Endothelial cell of umbilical vein (primary cell): ENCODE measurements at regions not wholly inside any gene's neighbourhood (a gene's known extent, or its start where the extent isn't known, plus 50 kb on each side); places are given as distances from the start of the nearest gene placed in this dataset.

Experiments
- BruUV-seq: library from RNA; stranded (reverse); fragments of 400-500 nt; replicated peaks from 2 replicates; lab custom pipeline; 2021; lab: Mats Ljungman, UMichigan
- CTCF ChIA-PET: fragments of 300-600, 350-600 bp; sonication (Branson Sonifier 250); formaldehyde crosslinking; loops from one replicate; lab custom pipeline; 2021; ENCODE audit warnings: antibody characterized with exemption, inconsistent platforms; lab: Charles Lee
- POLR2A ChIA-PET: fragments of 300-600, 350-600 bp; sonication (Branson Sonifier 250); formaldehyde crosslinking; loops from one replicate; lab custom pipeline; 2021; ENCODE audit warnings: antibody characterized with exemption, inconsistent platforms; lab: Charles Lee
- DNase-seq: peaks from one replicate; pipeline ENCODE4 v3.0.0-alpha.2; 2011; ENCODE audit warnings: low read depth, low spot score
- FAIRE-seq: peaks from 2 replicates; lab custom pipeline; 2011; peaks lifted over from hg19 to GRCh38; lab: Jason Lieb, UNC
- H2AFZ ChIP-seq: 2 replicates; pipeline ENCODE4 v1.6.0; 2012; ENCODE audit warnings: low read depth, low read length, control low read depth, inconsistent platforms
- H3K27ac ChIP-seq: 2 replicates; pipeline ENCODE4 v1.5.1; 2011; ENCODE audit warnings: low read depth, mild to moderate bottlenecking, control low read depth, low read length, moderate library complexity; ENCODE audit not compliant: insufficient read depth
- H3K27me3 ChIP-seq, 2 experiments: 2 replicates each; pipeline versions ENCODE4 v1.6.0 to v1.6.1; 2011; ENCODE audit warnings: low read length in 2 of 2, mixed read lengths in 1 of 2; ENCODE audit not compliant: control insufficient read depth in 2 of 2, insufficient read depth in 2 of 2
- H3K36me3 ChIP-seq, 2 experiments: 2 replicates in 1 of 2; 3 replicates in 1 of 2; pipeline ENCODE4 v1.5.1; 2011; ENCODE audit warnings: low read length in 2 of 2, mild to moderate bottlenecking in 1 of 2, moderate library complexity in 1 of 2; ENCODE audit not compliant: control insufficient read depth in 2 of 2, insufficient read depth in 2 of 2; ENCODE audit errors: extremely low read depth in 1 of 2
- H3K4me1 ChIP-seq: 3 replicates; pipeline ENCODE4 v1.5.1; 2011; ENCODE audit warnings: mild to moderate bottlenecking, low read length; ENCODE audit not compliant: control insufficient read depth, insufficient read depth; ENCODE audit errors: extremely low read depth
- H3K4me2 ChIP-seq: 2 replicates; pipeline ENCODE4 v1.6.1; 2011; ENCODE audit warnings: low read length, control low read depth, mixed read lengths; ENCODE audit not compliant: insufficient read depth
- H3K4me3 ChIP-seq, 3 experiments: fragments of 200-600 bp in 1 of 3; sonication (generic), shearing (Covaris generic) in 1 of 3; replicated peaks in 1 of 3; 2 replicates each; pipeline ENCODE4 v1.5.1; 2011 to 2016; ENCODE audit warnings: control low read depth in 3 of 3, low read length in 3 of 3, mild to moderate bottlenecking in 2 of 3, inconsistent platforms in 1 of 3, low read depth in 1 of 3, moderate library complexity in 1 of 3; ENCODE audit not compliant: insufficient read depth in 1 of 3
- H3K79me2 ChIP-seq: 2 replicates; pipeline ENCODE4 v1.6.0; 2012; ENCODE audit warnings: low read length, inconsistent platforms; ENCODE audit not compliant: control insufficient read depth, insufficient read depth
- H3K9ac ChIP-seq: replicated peaks from 2 replicates; pipeline ENCODE3; 2011; ENCODE audit warnings: low read length, control low read depth; ENCODE audit not compliant: insufficient read depth; ENCODE audit errors: extremely low read depth
- H3K9me1 ChIP-seq: replicated peaks from 3 replicates; pipeline ENCODE4 v1.6.0; 2011; ENCODE audit warnings: mild to moderate bottlenecking, low read length; ENCODE audit not compliant: control insufficient read depth, insufficient read depth; ENCODE audit errors: extremely low read depth
- H3K9me3 ChIP-seq: replicated peaks from 2 replicates; pipeline ENCODE4 v1.5.1; 2012; ENCODE audit warnings: low read length, inconsistent platforms; ENCODE audit not compliant: control insufficient read depth, insufficient read depth
- H4K20me1 ChIP-seq: replicated peaks from 2 replicates; pipeline ENCODE3; 2011; ENCODE audit warnings: mild to moderate bottlenecking, low read length; ENCODE audit not compliant: control insufficient read depth, insufficient read depth; ENCODE audit errors: extremely low read depth
- CTCF ChIP-seq, 2 donors: IDR thresholded peaks; 1 replicate in 1 of 2; 2 replicates in 1 of 2; pipeline ENCODE4 v1.5.1; 2011; ENCODE audit warnings: low read length in 2 of 2, mild to moderate bottlenecking in 2 of 2, moderate library complexity in 2 of 2, control low read depth in 1 of 2, inconsistent platforms in 1 of 2, low read depth in 1 of 2; ENCODE audit not compliant: insufficient read depth in 1 of 2; ENCODE audit errors: extremely low read depth in 1 of 2
- EZH2 ChIP-seq: IDR thresholded peaks from 2 replicates; pipeline ENCODE4 v1.6.1; 2012; ENCODE audit warnings: borderline replicate concordance, low read depth, mild to moderate bottlenecking, moderate library complexity, low read length, inconsistent platforms; ENCODE audit not compliant: severe bottlenecking
- FOS ChIP-seq: IDR thresholded peaks from 2 replicates; pipeline ENCODE4 v1.6.1; 2011; ENCODE audit warnings: mild to moderate bottlenecking, low read length, moderate library complexity, borderline replicate concordance; ENCODE audit not compliant: insufficient read depth
- GATA2 ChIP-seq: IDR thresholded peaks from 2 replicates; pipeline ENCODE4 v1.7.0; 2011; ENCODE audit warnings: low read depth, mild to moderate bottlenecking, moderate library complexity, mixed read lengths, low read length; ENCODE audit not compliant: insufficient read length, insufficient read depth
- JUN ChIP-seq: IDR thresholded peaks from 2 replicates; pipeline ENCODE4 v1.6.1; 2011; ENCODE audit warnings: borderline replicate concordance, low read depth; ENCODE audit not compliant: insufficient read length, insufficient read depth
- MAX ChIP-seq: IDR thresholded peaks from 2 replicates; pipeline ENCODE4 v1.6.1; 2011; ENCODE audit not compliant: insufficient read depth, insufficient read length
- MYC ChIP-seq: IDR thresholded peaks from one replicate; pipeline ENCODE4 v1.6.1; 2011; ENCODE audit warnings: mild to moderate bottlenecking, low read depth, low read length
- POLR2A ChIP-seq: IDR thresholded peaks from 2 replicates; pipeline ENCODE4 v1.6.1; 2012; ENCODE audit warnings: low read depth, mild to moderate bottlenecking, control low read depth, low read length
- POLR2AphosphoS5 ChIP-seq: IDR thresholded peaks from 2 replicates; pipeline ENCODE4 v1.6.1; 2012; ENCODE audit warnings: low read depth, mild to moderate bottlenecking, control low read depth, low read length, moderate library complexity; ENCODE audit not compliant: insufficient read depth
- dilution Hi-C: fragments of 300-500 bp; cut with MboI; formaldehyde crosslinking; loops from one replicate; pipeline ENCODE4 v1.15.0; 2019; ENCODE audit warnings: low sequenced_read_pairs; ENCODE audit not compliant: extremely low pct_ligation_motif_present
- intact Hi-C: fragments of 100-400 bp; cut with micrococcal nuclease; formaldehyde crosslinking; loops from one replicate; pipeline ENCODE4 v1.10.0; 2022

- Histone ChIP-seq H3K36me3 (no peaks in the 10 kb centered on the region), H3K9ac (no peak overlapping the region), H3K4me3 (no peak overlapping the region), H3K79me2 (no peaks in the 10 kb centered on the region), H4K20me1 (no peaks in the 10 kb centered on the region), H3K4me2 (no peak overlapping the region), H2AFZ (no peak overlapping the region), H3K4me1 (no peaks in the 10 kb centered on the region), H3K27me3 (no peaks in the 10 kb centered on the region), H3K9me3 (peaks cover 3% of the 10 kb centered on the region), H3K9me1 (no peaks in the 10 kb centered on the region), H3K27ac (no peak overlapping the region)
- ChIA-PET CTCF (no interaction called here), POLR2A (no interaction called here)
- intact Hi-C loops: no loop called here
- no peak for TF ChIP-seq EZH2
- no peak for TF ChIP-seq MAX
- no peak for TF ChIP-seq GATA2
- no peak for TF ChIP-seq POLR2A
- TF ChIP-seq MYC: no peak
- TF ChIP-seq FOS: no peak
- FAIRE-seq (no peak), DNase-seq (no peak)
- BruUV-seq: no TSS peak
- dilution Hi-C loops: no loop called here
These were observed 99.3 kb upstream of the ESRRG start for GRCh38 chr1:216822480-216822879.

GRCh38 chr1:216820345-216820744 is 97.1 kb upstream of the ESRRG start:
- no peak for DNase-seq
- no peak for FAIRE-seq
- H3K4me1 ChIP-seq: no peaks in the 10 kb centered on the region
- H3K36me3 ChIP-seq: no peaks in the 10 kb centered on the region
- H3K79me2 ChIP-seq: no peaks in the 10 kb centered on the region
- H3K27me3 ChIP-seq: no peaks in the 10 kb centered on the region
- H3K9me1 ChIP-seq: no peaks in the 10 kb centered on the region
- H3K4me2 ChIP-seq: no peak overlapping the region
- dilution Hi-C loops: no loop called here
- peaks cover 3% of the 10 kb centered on the region for H3K9me3 ChIP-seq
- no TSS peak for BruUV-seq
- intact Hi-C loops: no loop called here
- no peak overlapping the region for H3K27ac ChIP-seq
- H4K20me1 ChIP-seq: no peaks in the 10 kb centered on the region
- no peak overlapping the region for H3K9ac ChIP-seq
- TF ChIP-seq CTCF (IDR thresholded peaks at IDR 0.05; ENCODE audit: extremely low read depth in 1 of 2, insufficient read depth in 1 of 2, low read depth in 1 of 2, low read length in 2 of 2): no peak
- TF ChIP-seq GATA2: no peak
- TF ChIP-seq POLR2A: no peak
- TF ChIP-seq JUN: no peak
- TF ChIP-seq FOS: no peak
- no peak for TF ChIP-seq MAX
- TF ChIP-seq POLR2AphosphoS5: no peak
- H2AFZ ChIP-seq: no peak overlapping the region
- H3K4me3 ChIP-seq: no peak overlapping the region
- CTCF ChIA-PET: no interaction called here
- POLR2A ChIA-PET: no interaction called here
